NCI-H524 (cell line): ENCODE measurements at regions not wholly inside any gene's neighbourhood (a gene's known extent, or its start where the extent isn't known, plus 50 kb on each side); places are given as distances from the start of the nearest gene placed in this dataset.
A peak's percentile ranks its signal among the peaks of the same experiment; 100 is the strongest.
"Not testable (repeated sequence)": the region's sequence is repeated elsewhere in the genome, so short reads cannot be mapped to it uniquely, and the experiment has no call there.

Experiments
- DNase-seq, 2 experiments: peaks; one replicate each; lab custom pipeline; 2025; lab: John Stamatoyannopoulos, UW

DNA sequence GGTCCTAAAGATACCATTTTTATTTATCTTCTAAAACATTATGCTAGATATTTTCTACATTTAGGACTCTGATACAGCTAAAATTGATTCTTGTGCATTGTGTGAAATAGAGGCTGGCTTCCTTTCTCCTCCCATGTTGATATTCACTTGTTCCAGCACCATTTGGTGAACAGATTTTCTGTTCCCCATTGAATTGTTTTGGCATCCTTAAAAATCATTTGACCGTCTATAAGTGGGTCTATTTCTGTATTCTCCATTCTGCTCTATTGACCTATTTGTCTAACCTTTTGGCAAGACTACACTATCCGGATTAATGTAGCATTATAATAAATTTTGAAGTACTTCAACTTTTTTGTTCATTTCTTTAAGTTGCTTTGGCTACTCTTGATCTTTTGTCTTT lies 2689.2 kb downstream of the PCDH9 start:
- DNase-seq, result peak in 1 of 2 experiments; percentile 12

DNA sequence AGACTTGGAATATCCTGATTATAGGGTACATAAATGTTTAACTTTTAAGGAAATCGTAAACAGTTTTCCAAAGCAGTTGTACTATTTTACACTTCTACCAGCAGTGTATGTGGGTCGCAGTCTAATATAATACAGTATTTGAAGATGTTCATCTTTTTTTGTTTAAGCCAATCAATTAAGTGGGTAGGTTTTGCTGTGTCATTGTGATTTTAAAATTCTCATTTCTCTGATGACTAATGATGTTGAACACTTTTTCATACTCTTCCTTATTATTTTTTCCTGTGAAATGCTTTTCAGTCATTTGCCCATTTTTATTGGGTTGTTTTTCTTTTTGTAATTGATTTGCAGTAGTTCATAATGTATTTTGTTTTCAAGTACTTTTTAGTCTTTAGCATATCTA lies 2689.7 kb downstream of the PCDH9 start:
- DNase-seq, result no peak

DNA sequence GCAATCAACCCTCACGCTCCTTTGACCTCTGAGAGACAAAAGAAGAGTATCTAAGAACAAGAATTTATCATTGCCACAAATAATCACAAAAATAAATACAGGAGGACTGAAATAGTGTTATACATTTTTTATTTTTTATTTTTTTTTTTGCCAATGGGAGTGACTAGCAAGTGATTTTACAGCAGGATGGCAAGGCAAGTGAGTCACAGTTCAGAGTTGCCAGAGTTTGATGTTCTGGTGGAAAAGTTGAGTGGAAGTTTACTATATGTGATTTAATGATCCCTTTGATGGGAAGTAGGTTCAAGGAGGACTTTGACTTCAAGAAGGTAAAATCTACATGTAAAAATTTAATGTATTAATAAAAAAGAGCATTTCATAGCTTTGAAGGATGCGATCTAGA lies 2691.4 kb downstream of the PCDH9 start:
- no peak for DNase-seq

DNA sequence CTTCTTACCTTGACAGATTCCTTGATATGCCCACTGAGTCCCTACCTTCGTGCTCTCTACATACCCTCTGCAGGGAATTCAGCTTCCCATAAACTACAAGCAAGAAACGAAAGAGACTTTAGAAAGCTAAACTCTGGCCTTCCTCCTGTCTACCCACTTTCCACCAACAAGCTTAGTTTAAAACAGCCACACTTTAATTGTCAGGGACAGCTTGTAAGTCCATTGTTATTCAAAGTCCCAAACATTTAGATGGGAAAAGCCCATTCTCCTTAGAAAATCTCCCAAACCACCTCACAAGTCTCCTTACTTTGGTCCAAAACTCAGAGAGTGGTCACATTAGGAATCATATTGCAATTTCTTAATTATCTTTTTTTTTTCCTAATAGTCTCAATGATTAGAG lies 2695.8 kb downstream of the PCDH9 start:
- no peak for DNase-seq

DNA sequence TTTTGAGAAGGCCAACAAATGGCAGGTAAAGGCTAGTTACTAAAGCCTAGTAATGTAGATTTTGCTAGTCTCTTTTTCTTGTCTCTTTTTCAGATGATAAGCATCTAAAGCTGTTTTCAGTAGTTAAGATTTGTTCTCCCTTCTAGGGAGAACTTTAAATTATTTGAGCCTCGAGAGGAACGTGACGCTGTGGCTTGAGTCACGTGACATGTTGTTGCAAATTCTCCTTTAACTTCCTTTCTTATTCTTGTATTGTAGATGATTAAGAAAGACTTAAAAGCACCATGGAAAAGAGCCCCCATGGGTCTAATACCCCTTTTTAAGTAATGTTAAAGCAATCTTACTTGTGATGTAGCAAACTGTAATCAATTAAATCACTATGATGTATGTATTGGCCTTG lies 2698.7 kb downstream of the PCDH9 start:
- DNase-seq, result no peak

DNA sequence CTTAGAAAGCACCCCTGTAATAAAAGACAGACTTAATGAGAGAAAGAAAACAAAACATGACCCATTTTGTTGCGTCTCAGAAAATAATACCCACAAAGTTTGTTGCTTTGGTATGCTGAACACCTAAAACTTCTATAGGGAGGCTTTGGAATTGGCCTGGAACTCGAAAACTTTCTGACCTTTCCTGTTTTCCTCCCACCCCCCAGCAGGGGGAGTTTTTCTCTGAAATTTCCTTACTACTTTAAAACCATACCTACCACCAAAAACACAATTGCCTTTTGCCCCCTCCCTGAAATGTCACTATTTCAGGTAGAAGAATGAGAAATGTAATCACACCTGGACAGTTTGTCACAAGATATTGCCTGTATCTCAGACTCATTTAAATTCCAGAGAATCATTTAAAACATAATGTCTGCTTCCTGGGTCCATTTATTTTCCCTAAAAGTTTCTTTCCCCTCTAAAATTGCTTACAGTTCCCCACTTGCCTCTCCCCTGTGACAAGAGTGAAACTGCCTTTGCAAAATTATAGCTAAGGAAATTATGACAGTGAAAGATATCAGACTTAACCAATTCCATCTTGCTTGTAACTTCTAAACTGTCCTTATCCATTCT lies 2700.2 kb downstream of the PCDH9 start:
- DNase-seq, result peak in 1 of 2 experiments; percentile 20

DNA sequence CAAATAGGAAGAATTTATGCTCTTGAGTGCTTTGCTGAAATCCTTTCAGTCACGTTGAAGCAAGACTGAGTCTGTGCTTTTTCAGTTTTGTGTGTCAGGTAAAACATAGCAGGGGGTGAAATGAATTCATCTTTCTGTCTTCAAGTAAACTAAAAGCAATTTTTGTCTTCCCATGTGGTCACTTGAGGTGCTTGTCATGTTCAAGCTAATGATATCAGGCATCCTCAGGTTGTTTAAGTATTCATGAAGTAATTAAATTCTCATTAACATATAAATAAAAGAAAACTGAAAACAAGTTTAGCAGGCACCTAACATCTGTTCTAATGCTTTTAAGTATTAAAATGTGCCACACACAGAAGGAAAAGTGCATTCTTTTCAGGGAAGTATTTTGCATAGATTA lies 2701.3 kb downstream of the PCDH9 start:
- DNase-seq, result no peak

DNA sequence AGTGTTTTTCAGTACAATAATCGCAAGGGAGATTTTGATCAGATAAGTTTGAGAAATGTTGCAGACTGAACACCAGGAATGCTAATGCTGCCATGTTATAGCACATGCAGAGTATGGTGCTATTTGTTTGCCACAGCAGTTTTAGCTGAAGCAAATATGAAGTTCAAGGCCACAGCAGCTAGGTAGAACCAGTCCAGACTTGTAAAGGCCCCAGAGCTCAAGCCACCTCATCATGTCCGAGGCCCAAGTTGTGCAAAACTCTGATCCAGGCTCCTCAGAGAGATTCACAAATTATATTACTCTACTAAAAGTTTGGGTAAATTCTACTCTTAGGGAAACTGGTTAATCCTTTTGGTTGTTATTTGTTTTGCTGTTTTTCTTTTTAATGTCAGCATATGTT lies 2702.6 kb downstream of the PCDH9 start:
- no peak for DNase-seq

DNA sequence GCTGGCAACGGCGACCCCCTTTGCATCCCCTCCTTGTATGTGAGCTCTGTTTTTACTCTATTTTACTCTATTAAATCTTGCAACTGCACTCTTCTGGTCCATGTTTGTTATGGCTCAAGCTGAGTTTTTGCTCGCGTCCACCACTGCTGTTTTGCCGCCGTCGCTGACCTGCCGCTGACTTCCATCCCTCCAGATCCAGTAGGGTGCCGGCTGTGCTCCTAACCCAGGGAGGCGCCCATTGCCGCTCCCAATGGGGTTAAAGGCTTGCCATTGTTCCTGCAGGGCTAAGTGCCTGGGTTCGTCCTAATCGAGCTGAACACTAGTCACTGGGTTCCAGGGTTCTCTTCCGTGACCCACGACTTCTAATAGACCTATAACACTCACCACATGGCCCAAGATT lies 2704.4 kb downstream of the PCDH9 start:
- DNase-seq, result no peak

DNA sequence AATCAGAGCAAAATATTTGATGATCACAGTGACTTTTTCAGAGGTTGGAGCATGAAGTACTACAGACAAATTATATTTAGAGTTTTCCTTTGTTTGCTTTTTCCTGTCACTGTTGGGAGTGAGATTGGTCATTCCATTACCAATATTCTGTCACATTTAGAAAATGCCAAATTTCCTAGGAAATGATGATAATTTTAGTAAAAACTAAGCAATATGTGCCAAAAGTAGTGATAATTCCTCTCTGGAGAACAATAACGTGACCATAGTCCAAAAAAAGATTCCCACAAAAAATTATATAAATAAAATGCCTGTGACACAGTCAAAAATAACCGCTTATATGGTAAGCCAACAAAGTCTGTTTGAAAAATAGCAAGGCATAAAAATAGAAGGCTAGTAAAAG lies 2719.4 kb downstream of the PCDH9 start:
- DNase-seq, result no peak

DNA sequence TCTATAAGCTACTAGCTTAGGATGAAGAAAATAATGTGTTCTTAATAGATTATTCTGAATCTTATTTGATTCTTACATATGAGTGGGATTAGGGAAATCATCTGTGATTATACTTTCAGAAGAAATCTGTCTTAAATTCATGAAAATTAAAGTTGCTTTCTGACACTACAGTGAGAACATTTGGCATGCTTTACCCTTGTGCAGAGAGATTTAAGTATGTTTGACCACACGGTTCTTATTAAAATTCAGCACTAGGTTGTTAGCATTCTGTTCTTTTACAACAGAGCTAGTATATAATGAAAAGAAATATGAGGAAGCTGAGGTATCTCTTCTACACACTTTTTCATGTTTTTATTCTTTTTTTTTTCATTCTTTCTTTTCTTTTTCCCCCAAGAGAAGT lies 2723.9 kb downstream of the PCDH9 start:
- no peak for DNase-seq

DNA sequence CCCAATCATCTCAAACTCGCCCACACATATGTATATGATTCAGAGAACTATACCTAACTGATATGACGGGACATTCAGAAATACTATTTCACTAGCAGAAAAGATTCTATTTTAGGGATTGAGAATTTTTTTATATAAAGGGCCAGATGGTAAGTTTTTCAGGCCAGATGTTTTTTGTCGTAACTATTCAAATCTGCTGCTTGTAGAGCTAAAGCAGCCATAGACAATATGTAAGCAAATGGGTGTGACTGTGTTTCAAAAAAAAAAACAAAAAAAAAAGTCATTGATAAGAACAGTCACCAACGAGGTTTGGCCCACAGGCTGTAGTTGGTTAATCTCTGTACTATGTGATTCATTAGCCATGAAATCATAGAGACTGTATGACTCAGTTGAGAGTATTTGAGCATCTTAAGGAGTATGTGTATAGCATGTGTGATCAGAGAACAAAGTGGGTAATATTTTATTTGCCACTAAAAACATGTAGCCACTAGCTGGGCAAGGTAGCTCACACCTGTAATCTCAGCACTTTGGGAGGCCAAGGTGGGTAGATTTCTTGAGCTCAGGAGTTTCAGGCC lies 2724.7 kb downstream of the PCDH9 start:
- peak in 1 of 2 experiments; percentile 6 for DNase-seq

DNA sequence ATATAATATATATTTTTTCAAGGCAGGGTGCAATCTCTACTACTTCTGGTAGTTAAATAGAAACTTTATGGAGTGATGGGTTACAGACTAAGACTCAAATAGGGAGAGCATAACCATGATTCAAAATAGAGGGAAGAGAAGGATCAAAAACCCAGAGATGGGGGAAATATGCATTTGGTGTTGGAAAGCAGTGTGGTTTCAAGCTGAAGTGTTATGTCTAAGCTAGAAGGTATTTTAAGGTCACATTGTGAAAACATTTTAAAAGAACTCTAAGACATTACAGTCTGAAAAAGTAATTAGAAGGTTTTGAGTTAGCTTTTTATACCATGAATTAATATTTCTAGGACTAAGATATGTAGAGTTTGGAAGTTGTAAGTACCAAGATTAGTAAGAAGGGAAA lies 2741.4 kb downstream of the PCDH9 start:
- no peak for DNase-seq

DNA sequence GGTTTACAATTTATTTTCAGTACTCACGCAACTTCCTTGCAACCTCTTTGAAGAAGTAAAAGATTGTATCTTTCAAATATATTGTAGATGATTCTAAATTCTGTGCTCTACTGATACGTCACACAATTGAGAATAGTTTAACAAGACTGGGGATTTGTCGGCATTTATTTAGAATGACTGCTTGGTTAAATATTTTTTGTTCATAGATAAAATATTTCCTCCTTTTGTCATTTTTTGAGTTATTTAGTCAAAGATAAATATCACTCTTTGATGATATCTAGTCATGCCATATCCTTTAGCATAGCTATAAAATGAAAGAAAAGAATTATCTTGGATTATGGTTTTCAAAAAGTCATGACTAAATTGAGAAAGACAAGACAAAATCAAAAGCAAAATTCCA lies 2747.8 kb downstream of the PCDH9 start:
- DNase-seq, result no peak

DNA sequence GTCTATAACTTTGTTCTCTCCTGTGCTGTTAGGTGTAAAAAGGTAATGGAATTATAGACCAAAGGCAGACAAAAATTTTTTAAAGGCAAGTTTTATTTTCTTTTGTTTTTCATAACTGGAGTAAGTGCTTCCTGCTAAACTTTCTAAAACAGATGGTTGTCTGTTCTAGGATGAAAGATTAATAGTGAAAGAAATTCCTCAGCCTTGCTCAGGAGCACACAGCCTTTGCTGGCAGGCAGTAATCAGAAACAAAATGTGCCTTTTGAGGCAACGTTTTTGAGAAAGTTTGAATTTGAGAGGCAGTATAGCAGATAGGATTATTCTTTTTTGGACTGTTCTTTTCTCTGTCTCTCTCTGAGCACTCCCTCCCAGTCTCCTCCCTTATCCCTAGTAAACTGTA lies 2749.5 kb downstream of the PCDH9 start:
- no peak for DNase-seq

DNA sequence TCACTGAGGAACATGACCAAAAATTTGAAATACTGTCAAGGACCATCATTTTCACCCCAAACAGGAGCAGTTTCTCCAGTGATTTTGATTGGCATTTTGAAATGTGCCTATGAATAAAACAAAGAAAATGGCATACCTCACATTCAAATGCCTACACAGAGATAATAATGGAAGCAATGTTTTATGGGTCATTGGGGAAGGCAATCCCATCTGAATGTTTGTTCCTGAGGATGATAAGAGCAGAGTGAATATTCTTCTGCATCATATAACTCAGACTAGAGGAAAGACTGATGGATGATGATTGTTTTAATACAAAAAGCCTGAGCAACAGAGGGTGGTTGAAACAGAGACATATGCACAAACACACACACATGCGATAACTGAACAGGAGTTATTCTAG lies 2749.9 kb downstream of the PCDH9 start:
- no peak for DNase-seq

DNA sequence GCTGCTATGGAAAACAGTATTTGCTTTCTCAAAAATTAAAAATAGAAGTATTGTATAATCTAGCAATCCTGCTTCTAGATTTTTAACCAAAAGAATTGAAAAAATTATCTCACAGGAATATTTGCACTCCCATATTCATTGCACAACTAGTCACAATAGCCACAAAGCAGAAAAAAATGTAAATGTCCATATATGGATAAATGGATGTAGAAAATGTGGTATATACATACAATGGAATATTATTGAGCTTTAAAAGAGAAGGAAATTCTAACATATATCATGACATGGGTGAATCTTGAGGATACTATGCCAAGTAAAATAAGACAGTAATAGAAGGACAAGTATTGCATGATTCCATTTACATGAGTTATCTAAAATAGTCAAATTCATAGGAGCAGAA lies 2753.0 kb downstream of the PCDH9 start:
- DNase-seq, result no peak

DNA sequence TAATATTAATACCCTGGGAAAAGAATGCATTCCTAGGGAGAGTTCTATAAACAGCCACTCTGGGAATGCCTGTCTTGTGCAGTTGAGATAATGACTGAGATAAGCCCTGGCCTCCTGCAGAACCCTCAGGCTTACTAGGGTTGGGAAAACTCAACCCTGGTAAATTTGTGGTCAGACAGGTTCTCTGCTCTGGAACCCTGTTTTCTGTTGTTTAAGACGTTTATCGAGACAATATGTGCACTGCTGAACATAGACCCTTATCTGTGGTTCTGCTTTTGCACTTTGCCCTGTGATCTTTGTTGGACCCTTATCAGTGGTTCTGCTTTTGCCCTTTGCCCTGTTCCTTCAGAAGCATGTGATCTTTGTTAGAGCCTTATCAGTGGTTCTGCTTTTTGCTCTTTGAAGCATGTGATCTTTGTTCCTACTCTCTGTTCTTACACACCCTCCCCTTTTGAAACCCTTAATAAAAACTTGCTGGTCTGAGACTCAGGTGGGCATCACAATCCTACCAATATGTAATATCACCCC lies 2754.0 kb downstream of the PCDH9 start:
- not testable (repeated sequence) for DNase-seq

DNA sequence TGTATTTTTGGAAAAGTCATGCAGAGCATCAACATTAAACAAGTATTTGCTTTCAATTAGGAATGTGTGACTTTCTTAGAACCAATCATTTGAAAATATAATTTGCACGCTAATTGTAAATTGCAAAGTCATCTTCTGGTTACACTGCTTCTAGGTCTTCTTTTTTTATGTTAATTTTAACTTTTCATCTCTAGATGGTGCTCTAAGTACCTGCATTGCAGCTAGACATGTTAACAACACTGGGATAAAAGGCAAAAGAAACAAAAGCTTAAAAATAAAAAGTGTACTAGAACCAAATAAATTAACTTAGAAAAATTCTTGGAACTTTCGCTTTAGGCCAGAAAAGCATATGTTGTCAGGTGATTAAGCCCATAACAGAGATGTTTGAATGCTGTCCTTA lies 2758.2 kb downstream of the PCDH9 start:
- DNase-seq, result peak in 1 of 2 experiments; percentile 26

DNA sequence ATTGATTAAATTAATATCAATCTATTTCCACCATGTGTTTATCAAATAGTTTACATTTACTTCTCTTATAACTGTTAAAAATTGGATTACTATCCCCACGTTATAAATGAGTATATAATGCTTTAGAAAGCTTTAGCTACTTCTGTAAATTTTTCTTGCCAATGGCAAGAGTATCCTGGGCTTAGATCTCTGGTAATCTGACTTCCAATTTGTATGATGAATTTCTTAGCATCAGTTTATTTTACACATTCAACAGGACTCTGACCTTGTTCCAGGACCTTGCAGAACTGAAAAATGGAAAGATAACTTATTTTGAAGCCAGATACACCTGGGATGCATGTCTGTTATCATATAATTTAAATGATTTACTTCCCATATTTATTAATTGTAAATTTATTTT lies 2759.4 kb downstream of the PCDH9 start:
- DNase-seq, result no peak

DNA sequence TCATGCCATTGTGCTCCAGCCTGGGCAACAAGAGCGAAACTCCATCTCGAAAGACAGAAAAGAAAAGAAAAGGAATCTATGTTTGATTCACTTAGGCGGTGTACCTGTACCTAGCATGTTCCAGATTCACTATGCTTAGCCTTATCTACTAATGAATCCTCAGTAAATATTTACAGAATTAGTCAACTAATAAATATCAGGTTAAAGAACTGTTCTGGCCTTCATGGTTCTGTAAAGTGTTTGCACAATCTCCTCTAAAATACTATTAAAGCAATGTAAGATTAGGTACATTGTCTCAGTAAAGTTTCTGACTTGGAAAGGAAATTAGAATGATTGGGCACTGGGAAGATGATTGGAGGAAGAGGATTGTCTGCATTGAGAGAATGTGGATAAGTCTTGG lies 2770.4 kb downstream of the PCDH9 start:
- DNase-seq, result no peak

DNA sequence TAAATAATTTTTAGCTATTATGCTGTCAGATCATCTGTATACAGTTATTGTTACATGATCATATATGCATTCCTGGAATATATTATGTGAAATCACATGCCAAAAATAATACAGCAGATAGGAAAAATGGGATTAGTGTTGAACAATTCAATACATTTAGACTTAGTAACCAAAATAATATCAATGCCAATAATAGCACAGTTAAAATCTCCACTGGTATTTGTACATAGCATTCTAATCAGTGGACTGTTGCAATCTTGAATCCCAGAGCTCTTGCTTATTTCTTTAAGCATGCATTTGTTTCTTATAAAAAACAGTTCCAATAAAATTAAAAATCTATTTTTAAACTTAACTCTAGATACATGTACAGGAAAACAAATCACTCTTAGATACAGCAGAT lies 2772.2 kb downstream of the PCDH9 start:
- DNase-seq, result no peak

DNA sequence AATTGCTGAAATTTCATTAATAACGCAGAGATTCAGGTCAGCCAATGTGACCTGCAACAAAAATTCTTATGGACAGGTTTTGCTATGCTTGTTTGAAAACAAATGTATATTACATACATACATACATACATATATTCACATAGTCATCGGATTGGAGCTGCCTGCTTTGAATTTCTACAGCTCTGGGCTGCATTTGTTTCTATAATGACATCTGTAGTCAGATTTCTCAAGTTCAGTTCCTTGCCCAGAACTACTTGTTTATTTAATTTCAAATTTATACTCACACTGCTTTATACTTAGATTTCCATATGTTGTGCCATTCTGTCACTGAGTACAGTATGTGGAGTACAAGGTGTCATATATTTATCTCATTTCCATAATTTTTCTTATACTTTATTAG lies 2775.0 kb downstream of the PCDH9 start:
- no peak for DNase-seq

DNA sequence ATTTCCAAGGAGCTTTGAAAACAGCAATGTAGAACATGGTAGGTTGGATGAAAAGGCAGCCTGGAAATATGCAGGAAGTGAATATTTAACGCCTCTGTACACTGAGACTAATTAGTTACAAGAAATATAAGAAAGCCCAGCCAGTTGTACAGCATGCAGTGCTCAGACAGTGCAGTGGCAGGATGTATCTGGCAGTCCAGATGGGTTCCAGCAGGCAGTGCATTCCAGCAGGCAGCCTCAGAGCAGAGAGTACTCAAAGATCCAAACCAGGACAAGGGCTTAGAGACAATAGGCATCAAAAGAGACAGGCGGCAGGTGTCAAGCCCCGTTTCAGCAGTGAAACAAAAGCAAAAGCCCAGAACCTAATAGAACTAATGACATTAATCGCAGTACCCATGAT lies 2776.3 kb downstream of the PCDH9 start:
- peak; percentile 27 to 72 for DNase-seq
